ENCODE measurements at regions not wholly inside any gene's neighbourhood (a gene's known extent, or its start where the extent isn't known, plus 50 kb on each side); places are given as distances from the start of the nearest gene placed in this dataset.

DNA sequence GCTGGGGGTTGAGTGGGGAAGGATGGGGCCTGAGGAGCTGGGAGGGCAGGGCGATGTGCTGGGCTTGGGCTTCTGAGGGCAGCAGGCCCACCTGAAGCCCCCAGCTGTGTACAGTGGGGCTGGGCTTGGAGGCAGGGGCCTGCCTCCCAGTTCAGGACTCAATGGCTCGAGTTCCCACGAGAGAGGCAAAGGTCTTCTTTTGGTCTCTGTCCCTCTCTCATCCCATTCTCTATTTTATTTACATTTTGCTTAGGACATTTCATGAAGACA is 180.6 kb downstream of the MACROH2A1 start:
- no peak for DNase-seq

DNA sequence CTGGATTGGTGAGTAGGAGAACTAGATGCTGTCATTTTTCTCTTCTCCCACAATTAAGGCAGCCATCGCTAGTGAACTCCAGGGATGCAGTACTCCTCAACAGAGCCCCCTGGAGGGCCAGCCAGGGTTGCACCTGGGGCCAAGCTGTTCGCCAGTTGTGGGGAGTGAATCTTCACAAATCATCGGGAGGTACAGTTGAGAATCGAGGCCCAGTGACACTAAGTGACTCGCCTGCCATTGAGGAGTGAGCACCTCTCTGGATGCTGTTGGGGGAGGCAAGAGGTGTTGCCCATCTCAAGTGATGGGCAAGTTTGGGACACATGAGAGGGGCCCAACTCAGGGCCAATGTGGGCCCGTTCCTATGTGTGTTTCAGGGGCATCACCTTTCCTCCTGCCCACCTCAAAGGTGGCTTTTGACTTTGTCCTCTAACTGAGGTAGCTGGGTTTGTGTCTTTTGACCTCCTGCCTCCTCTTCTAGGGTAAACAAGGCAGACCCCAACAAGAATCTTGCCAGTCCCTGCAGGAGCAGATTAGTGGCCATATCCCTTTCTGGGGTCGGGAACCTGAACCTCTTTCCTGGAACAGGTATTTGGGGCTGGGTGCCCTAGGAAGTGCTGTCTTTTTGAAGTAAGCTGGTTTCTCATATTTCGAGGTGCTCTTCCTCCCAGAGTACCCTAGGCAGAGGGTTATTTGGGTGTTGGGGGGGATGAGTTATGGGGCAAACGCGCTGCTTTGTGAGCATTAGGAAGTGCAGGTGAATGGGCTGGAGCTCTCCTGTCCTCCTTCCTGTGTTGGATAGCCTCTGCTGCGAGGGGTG is 181.2 kb downstream of the MACROH2A1 start:
- DNase-seq = no peak

DNA sequence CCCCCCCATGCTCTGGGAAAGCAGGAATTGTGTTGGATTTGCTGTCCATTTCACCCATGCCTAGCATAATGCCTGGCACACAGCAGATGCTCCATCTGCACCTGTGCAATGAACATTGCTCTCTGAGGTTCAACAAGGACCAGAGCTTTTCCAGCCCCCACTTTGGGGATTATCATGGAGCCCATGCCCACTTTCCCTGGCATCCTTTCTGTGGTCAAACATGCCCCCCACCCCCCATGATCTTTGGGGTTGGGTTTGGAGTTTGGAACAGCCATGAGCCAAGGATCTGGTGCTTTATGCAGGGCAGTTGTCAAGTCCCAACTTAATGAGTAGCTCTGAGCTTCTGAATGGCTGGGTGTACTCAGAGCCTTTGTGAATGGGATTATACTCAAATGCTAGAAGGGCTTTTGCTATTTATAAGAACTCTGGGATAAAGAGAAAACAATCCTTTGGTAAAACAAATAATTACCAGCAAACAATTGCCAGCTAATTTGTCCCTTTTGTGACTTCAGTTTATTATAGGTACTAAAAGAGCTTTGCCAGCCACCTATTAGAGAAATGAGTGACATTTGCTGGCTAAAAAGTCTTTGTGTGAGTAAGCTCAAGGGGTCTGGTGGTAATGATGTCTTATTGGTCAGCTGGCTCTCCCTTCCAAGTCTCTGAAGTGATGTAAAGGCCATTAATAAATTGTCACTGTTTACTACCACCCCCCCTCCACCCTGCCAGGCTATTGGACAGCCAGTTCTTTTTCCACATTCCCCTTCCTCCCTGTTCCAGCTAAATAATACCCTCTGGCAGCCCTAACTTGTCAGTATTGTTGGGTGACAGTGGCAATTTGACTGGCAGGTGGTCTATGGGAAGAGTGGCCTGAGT is 182.3 kb downstream of the MACROH2A1 start:
- no peak for DNase-seq

DNA sequence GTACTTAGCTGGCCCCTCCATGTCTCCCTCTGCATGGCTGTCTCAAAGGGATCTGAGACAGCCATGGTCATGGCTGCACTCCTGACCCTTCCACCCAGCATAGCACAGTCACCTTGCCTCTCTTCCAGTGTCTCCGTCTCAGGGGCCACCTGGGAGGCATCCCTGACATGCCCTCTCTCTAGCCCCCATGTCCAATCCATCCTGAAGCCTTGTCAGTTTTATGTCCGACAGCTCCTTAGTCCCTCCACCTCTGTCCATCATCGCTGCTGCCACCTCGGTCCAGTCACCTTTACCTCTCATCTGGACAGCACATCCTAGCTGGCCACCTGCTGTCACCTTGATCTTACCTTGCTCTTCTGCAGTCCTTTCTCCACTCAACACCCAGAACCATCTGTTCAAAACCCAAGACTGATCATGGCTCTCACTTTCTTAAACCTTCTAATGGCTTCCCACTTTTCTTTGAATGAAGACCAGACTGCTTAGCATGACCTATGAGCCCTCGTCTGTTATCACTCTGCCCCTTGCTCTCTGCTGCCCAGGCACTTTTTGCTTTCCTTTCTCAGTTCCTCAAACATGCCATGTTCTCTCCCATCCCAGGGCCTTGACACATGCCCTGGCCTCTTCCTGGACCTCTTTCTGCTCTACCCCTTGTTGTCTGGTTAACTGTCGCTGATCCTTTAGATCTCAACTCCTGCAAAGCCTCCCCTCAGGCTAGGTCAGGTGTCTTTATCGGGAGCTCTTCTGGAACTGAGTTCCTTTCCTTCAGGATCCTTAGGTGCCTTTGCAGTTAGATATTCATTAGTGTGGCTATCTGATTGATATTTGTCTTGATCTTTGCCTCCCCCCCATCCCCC is 181.8 kb upstream of the PITX1 start:
- DNase-seq = no peak

DNA sequence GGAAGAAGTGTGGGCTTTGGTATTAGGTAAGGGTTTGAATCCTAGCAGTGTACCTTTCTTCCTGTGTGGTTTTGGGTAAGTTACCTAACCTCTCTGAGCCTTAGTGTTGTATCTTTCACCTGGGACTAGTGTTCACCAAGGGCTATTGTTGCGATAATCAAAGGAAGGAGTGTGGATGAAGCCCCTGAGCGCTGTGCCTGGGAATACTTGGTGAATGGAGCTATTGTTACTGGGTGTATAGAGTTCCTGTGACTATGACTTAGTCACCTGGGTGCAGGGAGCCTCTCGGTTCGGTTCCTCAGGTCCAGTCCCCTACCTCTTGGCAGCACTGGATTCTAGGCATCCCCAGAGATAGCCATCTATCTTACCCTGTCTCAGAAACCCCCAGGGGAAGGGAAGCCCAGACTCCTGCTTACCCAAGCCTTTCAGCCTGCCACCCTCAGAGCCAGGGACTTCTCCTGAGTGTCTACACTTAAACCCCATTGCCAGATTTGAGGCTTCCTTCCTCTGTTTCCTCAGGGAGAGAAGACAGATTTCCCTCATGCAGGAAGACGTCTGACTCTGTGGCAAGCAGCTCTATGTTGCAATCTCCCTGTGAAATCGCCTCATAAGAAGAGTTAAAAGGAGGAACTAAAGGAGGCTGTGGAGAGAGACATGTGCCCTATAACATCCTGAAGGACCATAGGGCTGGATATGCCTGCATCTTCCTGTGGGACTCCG is 181.0 kb upstream of the PITX1 start:
- no peak for DNase-seq

DNA sequence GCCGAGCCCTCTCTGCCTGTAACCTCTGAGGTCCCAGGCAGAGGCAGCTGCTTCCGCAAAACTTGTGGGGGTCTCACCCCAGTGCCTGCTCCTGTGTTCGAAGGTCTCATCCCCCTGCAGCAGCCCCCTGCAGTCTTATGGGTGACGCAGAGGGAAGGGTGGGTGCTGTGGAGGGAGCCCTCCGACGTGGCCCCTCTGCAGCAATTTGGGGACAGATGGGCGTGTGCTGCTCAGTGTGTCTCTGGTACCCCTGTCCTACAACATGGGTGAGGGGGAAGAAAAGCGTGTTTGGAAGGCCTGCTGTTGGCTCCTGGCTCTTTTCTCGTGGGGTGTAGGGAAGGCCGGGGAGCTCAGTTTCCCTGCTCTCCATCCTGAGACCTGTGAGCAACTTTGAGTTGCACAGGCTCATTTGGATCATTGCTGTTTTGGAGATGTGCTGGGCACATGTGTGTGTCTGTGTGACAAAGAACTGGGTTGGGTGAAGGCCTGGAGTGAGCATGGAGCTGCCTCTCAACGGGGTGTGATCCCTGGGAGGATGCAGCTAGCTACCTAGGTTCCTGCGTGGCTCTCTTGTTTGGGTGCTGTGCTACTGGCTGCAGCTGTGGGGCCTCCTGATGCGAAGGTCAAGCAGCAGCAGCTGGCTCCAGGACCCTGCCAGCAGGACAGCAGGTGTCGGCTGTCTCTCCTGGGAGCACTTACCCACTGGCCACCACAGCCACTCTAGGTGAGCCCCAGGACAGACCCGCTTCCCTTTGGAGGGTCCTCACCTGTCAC is 179.6 kb upstream of the PITX1 start:
- DNase-seq = no peak

DNA sequence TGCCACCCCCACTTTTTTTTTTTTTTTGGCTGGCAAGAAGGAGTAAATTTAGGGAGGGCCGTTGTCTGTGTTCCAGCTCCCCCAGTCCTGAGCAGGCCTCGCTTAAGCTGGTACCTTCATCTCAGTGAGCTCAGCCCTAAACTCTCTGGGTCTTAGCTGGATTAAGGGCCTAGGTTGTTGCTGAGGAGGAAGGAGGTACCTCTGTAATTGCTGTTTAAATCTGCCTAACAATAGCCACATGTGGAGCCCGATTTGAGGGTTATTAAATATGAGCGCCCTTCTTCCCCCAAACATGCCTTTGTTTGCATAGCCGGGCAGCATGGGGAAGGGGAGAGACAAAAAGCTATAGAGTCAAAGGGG is 179.0 kb upstream of the PITX1 start:
- no peak for DNase-seq

DNA sequence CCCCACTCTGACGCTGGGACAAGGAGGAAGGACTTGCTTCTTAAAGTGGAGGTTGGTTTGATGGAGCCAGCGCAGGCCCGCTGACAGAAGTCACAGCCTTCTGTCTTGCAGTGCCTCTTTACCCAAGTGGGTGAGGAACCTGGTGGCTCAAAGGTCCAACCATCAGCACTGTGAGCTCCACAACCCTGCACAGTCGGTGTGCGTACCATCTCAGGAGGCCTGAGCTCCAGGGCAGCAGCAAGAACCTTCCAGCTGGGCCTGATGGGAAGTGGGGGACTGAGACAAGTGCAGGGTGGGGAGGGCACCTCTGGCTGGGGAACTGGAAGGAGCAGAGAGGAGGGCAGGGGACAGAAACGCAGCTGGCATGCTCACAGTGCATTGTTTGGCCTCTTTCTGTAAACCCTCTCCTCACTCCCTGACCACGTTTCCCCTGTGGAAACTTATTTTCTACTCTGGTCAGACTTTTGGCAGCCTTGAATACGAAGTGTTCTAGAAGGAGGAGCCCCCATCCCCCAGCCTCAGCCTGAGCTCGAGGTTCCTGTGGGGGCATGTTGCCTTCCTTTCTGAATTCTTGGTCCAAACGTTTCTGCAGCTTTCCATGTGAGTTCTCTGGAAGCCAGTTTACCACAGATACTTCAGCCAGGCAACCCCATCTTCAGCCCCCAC is 178.5 kb upstream of the PITX1 start:
- no peak for DNase-seq

DNA sequence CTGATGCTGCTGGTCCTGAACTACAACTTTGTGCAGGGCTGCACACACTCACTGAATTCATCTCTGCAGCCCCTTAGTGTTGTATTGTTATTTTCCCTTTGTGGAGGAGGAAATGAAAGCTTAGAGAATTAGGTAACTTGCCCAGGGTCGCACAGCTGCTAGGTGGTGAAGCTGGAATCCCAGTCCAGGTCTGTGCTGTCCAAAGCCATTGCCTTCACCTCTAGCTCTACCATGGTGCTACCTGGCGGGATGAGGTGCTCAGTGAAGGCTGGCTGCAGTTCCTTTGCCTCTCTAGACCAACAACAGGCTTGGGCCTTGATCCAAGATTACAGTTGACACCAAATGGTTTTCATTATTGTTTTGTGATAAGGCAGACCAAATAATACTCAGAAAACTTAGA is 177.8 kb upstream of the PITX1 start:
- DNase-seq = no peak

DNA sequence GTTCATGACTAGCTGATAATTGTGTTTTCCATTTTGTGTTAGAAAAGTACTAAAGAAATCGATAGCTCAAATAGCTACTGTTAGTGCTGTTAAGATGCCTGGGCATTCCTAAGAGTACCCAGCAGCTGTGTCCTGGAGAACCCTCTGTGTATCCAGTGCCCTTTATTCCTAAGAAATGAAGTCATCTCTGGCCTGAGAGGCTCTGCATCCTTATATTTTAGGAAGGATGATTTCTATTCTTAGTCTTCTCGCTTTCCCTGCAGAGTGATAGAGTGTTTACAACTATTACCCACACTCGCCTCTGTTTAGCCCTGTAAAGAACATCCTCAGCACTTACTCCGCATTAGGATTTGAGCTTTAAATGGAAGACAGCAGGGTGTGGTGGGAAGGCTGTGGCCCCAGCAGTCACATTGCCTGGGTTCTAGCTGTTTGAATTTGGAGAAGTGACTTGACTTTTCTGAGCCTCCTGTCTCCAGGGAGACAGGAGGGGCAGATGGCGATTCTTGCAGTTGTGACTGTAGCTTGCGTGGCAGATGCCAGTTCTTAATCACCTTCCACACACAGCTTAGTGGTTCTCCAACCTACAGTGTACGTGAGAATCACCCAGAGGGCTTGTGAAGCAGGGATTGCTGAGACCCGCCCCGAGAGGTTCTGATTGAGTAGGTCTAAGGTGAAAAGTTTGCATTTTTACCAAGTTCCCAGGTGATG is 177.2 kb upstream of the PITX1 start:
- no peak for DNase-seq

DNA sequence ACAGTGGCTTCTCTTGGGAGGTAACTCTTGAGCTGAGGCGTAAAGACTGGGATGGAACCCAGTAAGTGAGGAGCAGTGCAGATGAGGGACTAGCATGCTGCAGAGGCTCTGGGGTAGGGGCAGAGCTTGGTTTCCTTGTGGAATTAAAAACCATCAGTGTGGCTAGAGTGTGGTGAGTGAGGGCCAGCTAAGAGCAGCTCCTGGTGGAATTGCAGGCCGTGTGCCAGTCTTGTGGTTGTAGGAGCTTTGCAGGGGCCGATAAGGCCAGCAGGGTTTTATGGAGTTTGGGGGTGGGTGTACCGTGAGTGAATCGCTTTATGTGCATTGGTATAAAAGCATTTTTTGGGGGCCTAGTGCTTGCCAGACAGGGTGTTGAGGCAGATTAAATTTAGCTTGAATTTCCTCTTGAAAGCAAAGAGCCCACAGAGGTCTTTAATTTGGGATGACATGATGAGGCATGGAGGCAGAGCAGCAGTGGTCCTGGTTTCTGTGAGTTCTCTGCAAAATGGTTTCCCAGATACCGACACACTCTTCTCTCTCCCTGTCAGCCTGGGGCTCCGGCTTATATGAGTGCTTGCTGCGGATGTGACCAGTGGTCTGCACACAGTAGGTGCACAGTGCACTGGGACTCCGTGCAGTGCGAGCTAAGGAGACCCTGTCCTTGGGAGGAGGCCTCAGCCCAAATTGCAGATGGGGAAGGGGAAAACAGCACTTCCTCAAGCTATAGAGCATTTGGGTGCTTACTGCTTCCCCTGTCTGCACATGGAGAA is 176.4 kb upstream of the PITX1 start:
- DNase-seq = no peak

DNA sequence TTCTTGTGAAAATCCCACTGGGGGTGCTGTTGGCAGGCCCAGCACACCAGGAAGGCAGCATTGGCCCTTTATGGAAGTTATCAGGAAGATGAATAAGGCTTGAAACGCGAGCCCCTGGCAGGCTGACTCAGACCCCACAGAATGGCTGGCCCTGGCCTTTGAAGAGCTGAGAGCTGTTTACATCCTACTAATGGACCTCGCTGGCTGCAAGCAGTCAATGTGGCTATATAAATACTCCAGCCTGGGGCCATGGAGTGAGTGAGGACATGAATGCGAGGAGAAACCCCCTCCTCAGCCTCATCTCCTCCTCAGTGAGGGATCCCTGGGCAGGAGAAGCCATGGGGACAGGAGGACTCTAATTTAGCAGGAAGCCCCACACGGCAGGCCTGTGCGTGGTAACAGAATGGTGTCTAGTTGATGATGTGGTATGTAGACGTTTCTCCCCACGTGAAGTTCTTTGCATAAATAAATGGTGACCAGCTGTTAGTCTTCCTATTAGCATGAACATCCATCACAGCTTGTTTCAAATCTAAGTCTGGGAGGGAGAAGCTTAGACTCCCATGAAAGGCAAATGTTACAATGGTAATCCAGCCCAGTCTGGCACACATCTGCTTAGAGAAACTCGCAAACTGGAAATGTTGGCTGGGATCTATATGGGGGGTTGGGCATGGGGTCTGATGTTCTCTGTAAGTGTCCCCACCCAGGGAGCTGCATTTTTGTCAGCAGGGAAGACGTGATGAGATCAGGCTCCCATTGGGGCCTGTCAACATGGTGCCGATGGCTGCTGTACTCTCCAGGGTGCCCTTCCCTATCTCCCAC is 175.1 kb upstream of the PITX1 start:
- DNase-seq = no peak

DNA sequence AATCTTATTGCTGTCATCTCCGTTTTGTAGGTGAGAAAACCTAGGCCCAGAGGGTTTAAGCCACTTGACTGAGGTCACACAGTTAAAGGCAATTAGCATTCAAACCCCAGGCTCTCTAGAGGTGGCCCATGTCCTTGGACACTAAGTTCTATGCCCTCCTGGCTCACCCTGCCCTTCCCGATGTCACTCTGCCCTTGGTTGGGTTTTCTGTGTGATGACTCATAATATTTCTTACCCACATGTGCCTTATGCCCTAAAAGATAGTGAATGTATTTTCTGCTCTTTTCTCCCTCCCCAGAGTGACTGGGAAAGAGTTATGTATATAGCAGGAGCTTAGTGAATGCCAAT is 174.5 kb upstream of the PITX1 start:
- DNase-seq = no peak

DNA sequence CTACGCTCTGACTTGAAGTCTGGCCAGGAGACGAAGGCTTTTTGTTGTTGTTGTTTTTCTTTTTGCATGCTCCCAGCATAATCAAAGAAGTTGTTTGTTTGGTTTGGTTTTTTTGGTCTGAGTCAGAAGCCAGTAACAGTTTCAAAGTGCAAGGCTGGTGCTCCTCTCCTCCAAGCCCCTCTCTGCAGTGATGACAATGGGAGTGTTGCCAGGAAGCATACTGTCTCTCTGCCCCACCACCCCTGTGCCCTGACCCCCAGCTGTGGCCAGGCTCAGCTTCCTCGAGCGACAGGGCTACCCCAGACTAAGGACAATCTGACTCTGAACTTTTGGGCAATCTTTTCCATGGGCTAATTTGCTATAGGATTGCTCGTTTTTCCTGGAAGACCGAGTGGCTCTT is 173.8 kb upstream of the PITX1 start:
- no peak for DNase-seq

DNA sequence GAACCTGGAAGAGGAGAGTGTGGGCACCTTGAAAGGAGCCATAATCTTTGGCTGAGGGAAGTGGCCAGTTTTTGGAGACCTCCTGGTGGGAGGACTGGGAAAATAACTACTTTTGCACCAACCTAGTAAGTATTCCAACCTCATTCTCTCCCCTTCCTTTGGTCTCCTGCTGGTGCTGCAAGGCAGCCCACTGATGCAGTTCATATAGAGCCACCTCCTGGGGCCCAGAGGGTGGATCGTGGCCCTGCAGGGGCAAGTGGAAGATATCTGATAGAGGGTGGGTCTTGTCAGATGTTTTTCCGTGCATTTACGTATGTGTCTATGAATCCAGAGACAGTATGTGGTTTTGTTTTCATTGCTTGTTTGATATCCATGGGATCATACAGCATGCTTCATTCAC is 172.8 kb upstream of the PITX1 start:
- DNase-seq = no peak

DNA sequence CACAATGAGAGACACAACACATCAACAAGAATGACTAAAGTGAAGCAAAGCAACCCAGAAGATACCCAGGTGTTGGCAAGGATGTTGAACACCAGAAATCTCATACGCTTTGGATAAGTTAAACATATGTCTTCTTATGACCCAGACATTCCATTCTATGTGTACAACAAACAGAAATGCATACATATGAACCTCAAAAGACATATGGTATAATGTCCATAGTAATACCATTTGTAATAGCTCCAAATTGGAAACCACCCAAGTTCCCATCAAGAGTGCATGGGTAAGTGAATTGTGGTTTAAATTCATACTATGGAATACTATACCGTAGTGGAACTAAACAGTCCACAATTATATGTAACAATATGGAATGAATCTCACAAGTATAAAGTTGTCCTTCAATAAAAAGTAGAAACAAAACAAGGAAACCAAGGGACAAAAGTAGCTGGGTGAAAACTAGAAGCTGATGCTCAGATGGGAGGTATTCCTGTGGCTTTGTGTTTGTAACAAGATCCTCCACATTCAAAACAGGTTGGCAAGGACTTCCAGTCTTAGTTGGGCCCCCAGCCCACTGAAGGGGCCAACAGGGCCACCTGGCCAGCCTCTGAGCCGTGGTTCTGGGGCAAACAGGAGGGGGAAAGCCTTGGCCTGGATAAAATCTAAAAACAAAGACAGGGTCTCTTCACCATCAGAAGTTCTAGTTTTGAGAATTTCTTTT is 171.8 kb upstream of the PITX1 start:
- no peak for DNase-seq

DNA sequence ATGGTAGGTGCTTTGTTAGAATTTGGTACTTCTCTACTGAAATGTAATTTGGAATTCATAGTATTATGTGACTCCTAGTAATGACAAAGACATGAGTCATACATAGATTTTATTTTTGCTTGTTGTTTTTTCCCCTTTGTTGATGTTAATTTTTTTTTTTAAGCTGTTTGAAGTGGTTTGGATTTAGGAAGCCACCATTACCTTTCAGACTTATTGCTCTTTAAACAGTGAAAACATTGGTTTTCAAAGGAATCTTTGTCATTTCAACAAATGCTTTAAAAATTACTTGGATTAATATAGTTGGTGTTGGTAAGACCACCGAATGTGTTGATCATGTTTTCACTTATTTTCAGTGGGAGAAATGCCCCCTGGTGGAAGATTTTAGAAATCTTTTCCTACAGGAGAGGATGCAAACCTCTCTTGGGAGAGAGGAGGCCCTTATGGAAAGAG is 170.1 kb upstream of the PITX1 start:
- no peak for DNase-seq

DNA sequence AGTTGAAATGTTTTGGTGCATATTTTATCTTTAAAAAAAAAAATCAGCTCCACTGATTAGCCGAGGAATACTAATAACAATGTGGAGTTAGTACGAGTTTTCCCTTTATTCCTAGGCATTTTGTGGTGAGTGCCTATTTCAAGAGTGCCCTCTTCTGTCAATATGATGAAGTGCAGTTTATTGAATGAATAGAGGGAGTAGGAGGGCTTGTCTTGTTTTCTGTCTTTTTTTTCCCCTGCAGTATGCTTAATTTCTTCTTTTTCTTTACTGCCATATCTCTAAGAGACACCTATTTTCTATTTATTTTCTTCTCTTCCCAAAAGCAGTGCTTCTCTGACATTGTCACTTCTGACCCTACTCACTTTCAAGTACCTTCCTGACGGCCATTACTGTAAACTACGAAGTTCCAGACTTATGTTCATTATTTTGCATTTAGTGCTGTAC is 169.6 kb upstream of the PITX1 start:
- DNase-seq = no peak
